ENCODE measurements at regions not wholly inside any gene's neighbourhood (a gene's known extent, or its start where the extent isn't known, plus 50 kb on each side); places are given as distances from the start of the nearest gene placed in this dataset.

GRCh38 chr3:171951597-171951996 is 87.8 kb upstream of the FNDC3B start:
- no peak for TF ChIP-seq CTCF (IDR thresholded peaks at IDR 0.05)
- no peak for TF ChIP-seq POLR2A (IDR thresholded peaks at IDR 0.05)

Measured in uterus (tissue), 2 donors.